Karpas-422 (cell line): ENCODE measurements at regions not wholly inside any gene's neighbourhood (a gene's known extent, or its start where the extent isn't known, plus 50 kb on each side); places are given as distances from the start of the nearest gene placed in this dataset.

Experiments used
- DNase-seq: peaks from one replicate; pipeline ENCODE4 v3.0.0-alpha.2; 2015
- H2AFZ ChIP-seq: fragments of 200-600 bp; sonication (generic); 2 replicates; pipeline ENCODE4 v1.6.1; 2014; ENCODE audit warnings: antibody characterized with exemption, low read length, mixed read lengths
- H3K27ac ChIP-seq: fragments of 200-600 bp; sonication (generic); 2 replicates; pipeline ENCODE4 v1.5.1; 2014; ENCODE audit warnings: mild to moderate bottlenecking, low read length, moderate library complexity
- H3K27me3 ChIP-seq: fragments of 200-600 bp; sonication (generic); 2 replicates; pipeline ENCODE4 v1.6.1; 2014; ENCODE audit warnings: low read length, mixed read lengths
- H3K36me3 ChIP-seq: fragments of 200-600 bp; sonication (generic); 2 replicates; pipeline ENCODE4 v1.6.1; 2014; ENCODE audit warnings: low read length, mixed read lengths; ENCODE audit not compliant: insufficient read depth
- H3K4me1 ChIP-seq: fragments of 200-600 bp; sonication (generic); 2 replicates; pipeline ENCODE4 v1.6.1; 2014; ENCODE audit warnings: mild to moderate bottlenecking, low read length, mixed read lengths
- H3K4me2 ChIP-seq: fragments of 200-600 bp; sonication (generic); 2 replicates; pipeline ENCODE4 v1.6.1; 2014; ENCODE audit warnings: low read length, low read depth, mild to moderate bottlenecking; ENCODE audit not compliant: poor library complexity, severe bottlenecking
- H3K4me3 ChIP-seq: fragments of 200-600 bp; sonication (generic); 2 replicates; pipeline ENCODE4 v1.5.1; 2014; ENCODE audit warnings: mild to moderate bottlenecking, antibody characterized with exemption, low read length, mixed read lengths
- H3K79me2 ChIP-seq: fragments of 200-600 bp; sonication (generic); 2 replicates; pipeline ENCODE4 v1.6.1; 2014; ENCODE audit warnings: mild to moderate bottlenecking, low read length, mixed read lengths
- H3K9ac ChIP-seq: fragments of 200-600 bp; sonication (generic); 2 replicates; pipeline ENCODE4 v1.6.0; 2014; ENCODE audit warnings: low read length
- H3K9me2 ChIP-seq: fragments of 200-600 bp; sonication (generic), shearing (Covaris generic); replicated peaks from 2 replicates; pipeline ENCODE4 v1.6.0; 2014; ENCODE audit warnings: mild to moderate bottlenecking, low read length, moderate library complexity; ENCODE audit not compliant: insufficient read depth
- H3K9me3 ChIP-seq: fragments of 300-700, 200-600 bp; sonication (generic); 2 replicates; pipeline ENCODE4 v1.6.1; 2014; ENCODE audit warnings: low read length, mixed read lengths
- H4K20me1 ChIP-seq: fragments of 200-600 bp; sonication (generic); 2 replicates; pipeline ENCODE4 v1.6.1; 2014; ENCODE audit warnings: mild to moderate bottlenecking, antibody characterized with exemption, low read length, low read depth; ENCODE audit not compliant: insufficient read depth

- DNase-seq: no peak
Observed at GRCh38 chr18:61274416-61274960, 58.7 kb upstream of the CDH20 start.

GRCh38 chr18:61277808-61278207 lies 55.4 kb upstream of the CDH20 start:
- H3K4me3 ChIP-seq: no peak overlapping the region
- H3K4me2 ChIP-seq: no peak overlapping the region
- H3K9ac ChIP-seq: no peak overlapping the region
- no peak for DNase-seq
- no peaks in the 10 kb centered on the region for H4K20me1 ChIP-seq
- no peaks in the 10 kb centered on the region for H3K79me2 ChIP-seq
- peaks cover 7% of the 10 kb centered on the region; the same call in 1 of the 2 replicates for H3K9me3 ChIP-seq
- no peaks in the 10 kb centered on the region for H3K4me1 ChIP-seq
- H2AFZ ChIP-seq: no peak overlapping the region
- no peaks in the 10 kb centered on the region for H3K27me3 ChIP-seq
- no peak overlapping the region for H3K27ac ChIP-seq
- no peaks in the 10 kb centered on the region for H3K9me2 ChIP-seq
- H3K36me3 ChIP-seq: no peaks in the 10 kb centered on the region

More at GRCh38 chr18:61274416-61274960, 58.7 kb upstream of the CDH20 start:
- Histone ChIP-seq H3K9me2 (no peaks in the 10 kb centered on the region), H3K27me3 (no peaks in the 10 kb centered on the region), H2AFZ (no peak overlapping the region), H3K27ac (no peak overlapping the region), H3K9me3 (peaks cover 19% of the 10 kb centered on the region; the same call in 1 of the 2 replicates), H3K79me2 (no peaks in the 10 kb centered on the region), H3K4me2 (no peak overlapping the region), H3K9ac (no peak overlapping the region), H3K36me3 (no peaks in the 10 kb centered on the region), H3K4me3 (no peak overlapping the region), H3K4me1 (no peaks in the 10 kb centered on the region), H4K20me1 (no peaks in the 10 kb centered on the region)

- H4K20me1 ChIP-seq: no peaks in the 10 kb centered on the region
- no peak overlapping the region for H3K9ac ChIP-seq
- no peaks in the 10 kb centered on the region for H3K79me2 ChIP-seq
- H2AFZ ChIP-seq: no peak overlapping the region
- H3K4me3 ChIP-seq: no peak overlapping the region
- H3K27me3 ChIP-seq: no peaks in the 10 kb centered on the region
- H3K4me1 ChIP-seq: no peaks in the 10 kb centered on the region
- H3K36me3 ChIP-seq: no peaks in the 10 kb centered on the region
- H3K9me3 ChIP-seq: peaks cover 4% of the 10 kb centered on the region; the same call in 1 of the 2 replicates
- no peaks in the 10 kb centered on the region for H3K9me2 ChIP-seq
- DNase-seq: no peak
- H3K4me2 ChIP-seq: no peak overlapping the region
- H3K27ac ChIP-seq: no peak overlapping the region
Observed at GRCh38 chr18:61281431-61281830, 51.8 kb upstream of the CDH20 start.

GRCh38 chr18:61282926-61283325 lies 50.3 kb upstream of the CDH20 start:
- H3K9me2 ChIP-seq: no peaks in the 10 kb centered on the region
- no peaks in the 10 kb centered on the region for H3K4me1 ChIP-seq
- H4K20me1 ChIP-seq: no peaks in the 10 kb centered on the region
- H3K4me3 ChIP-seq: no peak overlapping the region
- no peaks in the 10 kb centered on the region for H3K79me2 ChIP-seq
- no peak overlapping the region for H3K4me2 ChIP-seq
- H3K9me3 ChIP-seq: no peaks in the 10 kb centered on the region; the same call in 1 of the 2 replicates
- no peak for DNase-seq
- no peaks in the 10 kb centered on the region for H3K27me3 ChIP-seq
- no peak overlapping the region for H2AFZ ChIP-seq
- no peak overlapping the region for H3K27ac ChIP-seq
- H3K36me3 ChIP-seq: no peaks in the 10 kb centered on the region
- no peak overlapping the region for H3K9ac ChIP-seq
